Activated naive CD4-positive, alpha-beta T cell treated with anti-CD3 and anti-CD28 coated beads, Interleukin-2, amount 10 ng/mL, durations not matched to agents 7 days and 5 days (primary cell): ENCODE measurements at regions not wholly inside any gene's neighbourhood (a gene's known extent, or its start where the extent isn't known, plus 50 kb on each side); places are given as distances from the start of the nearest gene placed in this dataset.

Experiments used
- CTCF ChIA-PET: fragments of 350-600 bp; sonication (Branson Sonifier 250); formaldehyde crosslinking; loops from one replicate; lab custom pipeline; 2021; ENCODE audit warnings: antibody characterized with exemption; lab: Charles Lee
- DNase-seq: peaks from one replicate; pipeline ENCODE4 v3.0.0-alpha.2; 2020
- H3K27ac Mint-ChIP-seq: one replicate; pipeline ENCODE4 v1.8.0; 2021; ENCODE audit warnings: mild to moderate bottlenecking, moderate library complexity, mixed read lengths
- H3K27me3 Mint-ChIP-seq: one replicate; pipeline ENCODE4 v1.8.0; 2021; ENCODE audit warnings: mild to moderate bottlenecking, mixed read lengths
- H3K36me3 Mint-ChIP-seq: one replicate; pipeline ENCODE4 v1.8.0; 2021; ENCODE audit warnings: mixed read lengths
- H3K4me1 Mint-ChIP-seq: one replicate; pipeline ENCODE4 v1.8.0; 2021; ENCODE audit warnings: mixed read lengths
- H3K4me3 Mint-ChIP-seq: one replicate; pipeline ENCODE4 v1.8.0; 2021; ENCODE audit warnings: mild to moderate bottlenecking, moderate library complexity, mixed read lengths
- H3K9me3 Mint-ChIP-seq: one replicate; pipeline ENCODE4 v1.8.0; 2021; ENCODE audit warnings: mixed read lengths

DNA sequence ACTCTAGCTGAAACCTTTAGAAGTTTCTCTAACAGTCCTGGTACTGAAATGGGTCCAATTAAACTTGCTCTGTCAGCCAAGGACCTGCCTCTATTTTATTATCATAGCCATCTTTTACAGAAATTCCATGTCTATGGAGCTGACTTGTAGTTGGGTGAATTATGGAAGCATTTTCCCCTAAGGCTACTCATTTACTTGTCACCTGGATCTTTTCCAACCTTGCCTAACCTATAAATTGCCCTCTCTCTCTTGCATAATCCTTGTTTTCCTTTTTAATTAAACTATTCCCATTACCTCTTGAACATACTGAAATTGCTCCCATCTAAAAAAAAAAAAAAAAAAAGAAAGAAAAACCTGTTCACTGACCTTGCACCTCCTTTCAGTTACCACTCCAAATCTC lies 74.6 kb upstream of the DOK6 start:
- Mint-ChIP-seq H3K36me3 (no peaks in the 10 kb centered on the region), H3K4me3 (no peak overlapping the region), H3K4me1 (no peaks in the 10 kb centered on the region), H3K9me3 (no peaks in the 10 kb centered on the region), H3K27me3 (no peaks in the 10 kb centered on the region), H3K27ac (no peak overlapping the region)
- no peak for DNase-seq
- CTCF ChIA-PET, result no interaction called here

- no peak overlapping the region for H3K4me3 Mint-ChIP-seq
- H3K9me3 Mint-ChIP-seq, result no peaks in the 10 kb centered on the region
- CTCF ChIA-PET, result no interaction called here
- DNase-seq, result no peak
- no peak overlapping the region for H3K27ac Mint-ChIP-seq
- H3K4me1 Mint-ChIP-seq, result no peaks in the 10 kb centered on the region
- H3K36me3 Mint-ChIP-seq, result no peaks in the 10 kb centered on the region
- H3K27me3 Mint-ChIP-seq, result no peaks in the 10 kb centered on the region
Observed at GRCh38 chr18:69328086-69328485, 72.6 kb upstream of the DOK6 start.

DNA sequence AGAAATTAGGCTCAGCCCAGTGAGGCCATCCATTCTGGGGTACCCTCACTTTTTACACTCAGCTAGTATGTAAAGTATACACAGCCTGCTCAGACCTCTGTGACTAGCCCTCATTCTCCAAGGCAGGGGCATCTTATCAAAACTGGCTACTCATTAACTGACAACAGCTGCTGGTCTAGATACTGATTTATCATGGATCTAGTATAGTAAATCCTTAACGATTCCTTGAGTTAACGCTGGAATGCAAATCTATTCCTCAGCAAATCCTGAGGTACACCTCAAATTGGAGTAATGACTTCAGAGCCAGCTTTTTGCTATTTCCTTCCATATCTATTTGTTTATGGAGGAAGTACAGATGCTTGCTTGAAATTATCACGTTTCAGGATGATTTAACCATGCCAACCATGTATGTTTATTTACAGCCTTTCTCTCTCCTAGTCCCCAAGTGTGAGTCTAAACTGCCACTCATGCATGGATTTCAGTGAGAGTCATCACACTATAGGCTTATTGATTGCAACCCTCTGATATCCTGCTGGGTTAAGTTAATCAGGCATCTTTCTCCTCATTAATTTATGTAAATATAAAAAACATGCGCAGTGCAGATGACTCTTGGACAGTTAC lies 70.2 kb upstream of the DOK6 start:
- Mint-ChIP-seq H3K27ac (no peak overlapping the region), H3K9me3 (no peaks in the 10 kb centered on the region), H3K4me1 (no peaks in the 10 kb centered on the region), H3K4me3 (no peak overlapping the region), H3K27me3 (no peaks in the 10 kb centered on the region), H3K36me3 (no peaks in the 10 kb centered on the region)
- DNase-seq, result no peak
- CTCF ChIA-PET, result no interaction called here

DNA sequence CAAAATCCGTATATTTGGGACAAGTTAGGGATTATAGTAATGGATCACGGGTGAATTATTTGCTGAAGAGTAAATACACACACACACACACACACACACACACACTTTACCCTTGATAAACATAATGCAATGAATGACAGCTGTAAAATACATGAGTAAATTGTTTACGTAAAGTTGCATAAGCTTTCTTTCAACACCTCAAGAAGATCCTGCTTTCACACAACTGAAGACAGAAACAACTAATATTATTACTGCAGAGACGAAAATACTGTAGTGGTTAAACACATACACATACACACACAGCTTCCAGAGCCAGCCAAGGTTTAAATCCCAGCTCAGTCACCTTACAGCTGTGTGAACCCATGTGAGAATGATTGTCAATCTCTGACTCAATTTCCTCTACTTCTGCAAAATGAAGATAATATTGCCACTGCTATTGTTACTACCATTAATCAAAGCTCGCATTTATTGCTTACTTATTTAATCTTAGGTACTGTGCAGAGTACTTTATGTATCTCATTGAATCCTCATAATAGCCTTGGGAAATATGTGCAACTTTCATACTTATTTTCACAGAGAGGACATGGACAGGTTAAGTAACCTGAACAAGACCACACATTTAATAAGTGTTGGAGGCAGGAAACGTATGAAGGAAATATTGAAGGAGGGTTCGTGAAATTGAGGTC lies 50.6 kb upstream of the DOK6 start:
- Mint-ChIP-seq H3K36me3 (no peaks in the 10 kb centered on the region), H3K9me3 (no peaks in the 10 kb centered on the region), H3K4me3 (no peak overlapping the region), H3K4me1 (no peaks in the 10 kb centered on the region), H3K27ac (no peak overlapping the region), H3K27me3 (no peaks in the 10 kb centered on the region)
- no peak for DNase-seq
- CTCF ChIA-PET, result no interaction called here
